HepG2 (cell line): ENCODE measurements at regions not wholly inside any gene's neighbourhood (a gene's known extent, or its start where the extent isn't known, plus 50 kb on each side); places are given as distances from the start of the nearest gene placed in this dataset.

ENCODE experiments used
- ATAC-seq: fragments of 200-7000 bp; cut with Tn5 transposase; 3 replicates; pipeline ENCODE4 v1.9.1; 2020; ENCODE audit warnings: mild to moderate bottlenecking, moderate library complexity
- BruUV-seq: library from RNA; stranded (reverse); fragments of 400-500 nt; replicated peaks from 2 replicates; lab custom pipeline; 2021; lab: Mats Ljungman, UMichigan
- CTCF ChIA-PET: fragments of 300-600 bp; formaldehyde crosslinking; extraction: SDS; loops from one replicate; lab custom pipeline; 2021; ENCODE audit warnings: low total read pairs, inconsistent platforms, low intra/inter-chr PET ratio; lab: Yijun Ruan, JAX
- POLR2A ChIA-PET: fragments of 350-600 bp; sonication (Branson Sonifier 250); formaldehyde crosslinking; loops from one replicate; lab custom pipeline; 2020; ENCODE audit warnings: antibody characterized with exemption, inconsistent platforms; lab: Yijun Ruan, JAX
- DNase-seq: peaks from one replicate; pipeline ENCODE4 v3.0.0-alpha.2; 2015; ENCODE audit warnings: low spot score
- FAIRE-seq: peaks from 3 replicates; lab custom pipeline; 2011; peaks lifted over from hg19 to GRCh38; lab: Jason Lieb, UNC
- H2AFZ ChIP-seq: one replicate; pipeline ENCODE4 v1.6.1; 2011; ENCODE audit warnings: low read length, inconsistent platforms
- H3K27ac ChIP-seq: fragments of 300-600 bp; 3 replicates; pipeline ENCODE4 v1.8.0; 2011; ENCODE audit warnings: mixed run types, mild to moderate bottlenecking, mixed read lengths, low read length, inconsistent platforms; ENCODE audit not compliant: insufficient read depth; ENCODE audit errors: extremely low read length
- H3K27me3 ChIP-seq, 2 experiments: fragments of 200-600 bp in 1 of 2; 2 replicates in 1 of 2; 3 replicates in 1 of 2; pipeline versions ENCODE4 v1.6.0 to v1.8.0; 2011; ENCODE audit warnings: low read length in 2 of 2, mild to moderate bottlenecking in 2 of 2, moderate library complexity in 2 of 2, inconsistent platforms in 1 of 2; ENCODE audit not compliant: insufficient read depth in 2 of 2, control insufficient read depth in 1 of 2
- H3K36me3 ChIP-seq, 2 experiments: fragments of 200-600 bp in 1 of 2; replicated peaks in 1 of 2; 2 replicates in 1 of 2; 3 replicates in 1 of 2; pipeline versions ENCODE4 v1.5.1 to v1.8.0; 2011; ENCODE audit warnings: low read length in 2 of 2, inconsistent platforms in 1 of 2; ENCODE audit not compliant: insufficient read depth in 2 of 2, control insufficient read depth in 1 of 2
- H3K4me1 ChIP-seq: 2 replicates; pipeline ENCODE4 v1.5.1; 2012; ENCODE audit warnings: low read length, inconsistent platforms; ENCODE audit not compliant: insufficient read depth
- H3K4me2 ChIP-seq: 2 replicates; pipeline ENCODE4 v1.6.0; 2011; ENCODE audit warnings: low read depth, low read length, inconsistent platforms
- H3K4me3 ChIP-seq, 3 experiments: fragments of 200-600 bp in 1 of 3; sonication (generic), shearing (Covaris generic) in 1 of 3; replicated peaks in 1 of 3; 2 replicates each; pipeline ENCODE4 v1.5.1; 2011 to 2016; ENCODE audit warnings: low read length in 3 of 3, inconsistent platforms in 2 of 3, low read depth in 2 of 3, mild to moderate bottlenecking in 2 of 3, control low read depth in 1 of 3, mixed read lengths in 1 of 3; ENCODE audit not compliant: insufficient read depth in 1 of 3
- H3K79me2 ChIP-seq: one replicate; pipeline ENCODE4 v1.6.1; 2011; ENCODE audit warnings: low read length, inconsistent platforms; ENCODE audit not compliant: insufficient read depth
- H3K9ac ChIP-seq: 2 replicates; pipeline ENCODE4 v1.6.0; 2011; ENCODE audit warnings: mild to moderate bottlenecking, low read depth, low read length, inconsistent platforms; ENCODE audit not compliant: insufficient read depth
- H3K9me3 ChIP-seq: 2 replicates; pipeline ENCODE4 v1.5.1; 2012; ENCODE audit warnings: mild to moderate bottlenecking, low read length
- H4K20me1 ChIP-seq: 2 replicates; pipeline ENCODE4 v1.6.0; 2011; ENCODE audit warnings: inconsistent platforms, mild to moderate bottlenecking, low read length, moderate library complexity; ENCODE audit not compliant: insufficient read depth
- CTCF ChIP-seq: sonication (generic); formaldehyde crosslinking; IDR thresholded peaks from 2 replicates; pipeline ENCODE4 v1.5.0; 2020; ENCODE audit warnings: mild to moderate bottlenecking, missing genetic modification reagents, moderate library complexity
- MIER2 ChIP-seq: IDR thresholded peaks from 2 replicates; pipeline ENCODE4 v1.6.1; 2016; ENCODE audit warnings: missing biosample characterization, missing genetic modification reagents
- RAD21 ChIP-seq: fragments of 450-650 bp; formaldehyde crosslinking; IDR thresholded peaks from 2 replicates; pipeline ENCODE4 v1.5.0; 2020; ENCODE audit warnings: mild to moderate bottlenecking
- SMC3 ChIP-seq: IDR thresholded peaks from 2 replicates; pipeline ENCODE4 v1.6.1; 2011; ENCODE audit warnings: low read length, improper control_type of control experiment
- STAG1 ChIP-seq: sonication (generic); formaldehyde crosslinking; IDR thresholded peaks from 2 replicates; pipeline ENCODE4 v1.4.0; 2020; ENCODE audit warnings: missing genetic modification reagents
- TEAD3 ChIP-seq: optimal IDR thresholded peaks from 2 replicates; pipeline ENCODE3; 2016; ENCODE audit warnings: borderline replicate concordance
- THYN1 ChIP-seq: sonication (generic); formaldehyde crosslinking; IDR thresholded peaks from 2 replicates; pipeline ENCODE4 v1.8.1; 2023; ENCODE audit warnings: low read depth, mild to moderate bottlenecking, moderate library complexity, missing genetic modification reagents, borderline replicate concordance
- WGBS: methylation state at CpG from one replicate; pipeline ENCODE4 v1.1.6; 2017; ENCODE audit warnings: low lambda C conversion rate; 5-methylcytosine and 5-hydroxymethylcytosine counted together
- in situ Hi-C: cut with HindIII; loops from 2 replicates; pipeline ENCODE4 v1.10.0; 2017; ENCODE audit warnings: low pct_unique_long_range_greater_than_20kb; ENCODE audit not compliant: extremely low pct_ligation_motif_present
- intact Hi-C: fragments of 100-400 bp; cut with micrococcal nuclease; formaldehyde crosslinking; loops from one replicate; pipeline ENCODE4 v1.10.0; 2022; ENCODE audit not compliant: unreplicated experiment
- TF ChIP-seq, protein P1 (sequence below): IDR thresholded peaks from 2 replicates; pipeline ENCODE4 v1.6.1; 2016; ENCODE audit warnings: missing compliant biosample characterization, missing genetic modification reagents, borderline replicate concordance

DNA sequence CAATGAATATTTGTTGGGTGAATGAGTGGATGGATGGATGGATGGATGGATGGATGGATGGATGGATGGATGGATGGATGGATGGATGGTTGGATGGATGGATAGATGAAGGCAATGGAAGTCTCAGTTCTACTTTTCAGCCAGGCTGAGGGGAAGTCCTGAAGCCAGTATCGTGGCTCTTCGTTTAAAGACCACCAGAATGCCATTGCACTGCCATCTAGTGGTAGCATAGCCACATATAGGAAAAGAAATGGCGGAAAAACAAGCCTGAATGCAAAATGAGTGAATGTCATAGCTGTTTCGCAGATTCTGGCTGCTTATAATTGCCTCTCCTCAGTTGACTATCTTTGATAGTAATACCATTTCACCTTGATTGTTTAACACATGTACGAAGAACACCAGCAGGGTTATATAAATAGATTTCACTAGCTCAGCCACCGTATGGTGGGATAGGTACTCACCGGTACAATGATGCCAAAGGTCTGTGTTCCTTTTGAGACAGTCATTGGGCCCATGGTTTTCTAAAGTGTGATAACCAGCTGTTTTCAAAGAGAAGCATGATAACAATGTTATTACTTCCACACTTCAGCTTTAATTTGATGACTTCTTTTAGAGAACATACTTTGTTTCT is 62.3 kb upstream of the GREB1L start:
- Histone ChIP-seq H2AFZ (no peak overlapping the region), H3K27me3 (no peaks in the 10 kb centered on the region), H3K36me3 (no peaks in the 10 kb centered on the region), H3K79me2 (no peaks in the 10 kb centered on the region), H4K20me1 (no peaks in the 10 kb centered on the region), H3K9me3 (no peaks in the 10 kb centered on the region), H3K27ac (no peak overlapping the region), H3K9ac (no peak overlapping the region), H3K4me2 (peak overlapping the region; percentile 5; the same call in 1 of the 2 replicates), H3K4me1 (peaks cover 7% of the 10 kb centered on the region), H3K4me3 (no peak overlapping the region)
- FAIRE-seq (peak; percentile 83), ATAC-seq (peak; percentile 73), DNase-seq (peak; percentile 52)
- TF ChIP-seq RAD21 (CRISPR knock-in tag), result peak; percentile 61; the same call in 1 of the 2 replicates
- peak; percentile 29 for TF ChIP-seq TEAD3 (CRISPR knock-in tag)
- TF ChIP-seq SMC3, result peak; percentile 68; the same call in 1 of the 2 replicates
- TF ChIP-seq MIER2 (CRISPR knock-in tag), result 0 out of 2 replicates have a peak, but pooled peaks have one; percentile 35
- peak; percentile 85 for TF ChIP-seq STAG1
- TF ChIP-seq, protein P1, sequence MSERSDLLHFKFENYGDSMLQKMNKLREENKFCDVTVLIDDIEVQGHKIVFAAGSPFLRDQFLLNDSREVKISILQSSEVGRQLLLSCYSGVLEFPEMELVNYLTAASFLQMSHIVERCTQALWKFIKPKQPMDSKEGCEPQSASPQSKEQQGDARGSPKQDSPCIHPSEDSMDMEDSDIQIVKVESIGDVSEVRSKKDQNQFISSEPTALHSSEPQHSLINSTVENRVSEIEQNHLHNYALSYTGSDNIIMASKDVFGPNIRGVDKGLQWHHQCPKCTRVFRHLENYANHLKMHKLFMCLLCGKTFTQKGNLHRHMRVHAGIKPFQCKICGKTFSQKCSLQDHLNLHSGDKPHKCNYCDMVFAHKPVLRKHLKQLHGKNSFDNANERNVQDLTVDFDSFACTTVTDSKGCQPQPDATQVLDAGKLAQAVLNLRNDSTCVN (CRISPR knock-in tag), result no peak
- peak; percentile 86 for TF ChIP-seq CTCF (CRISPR knock-in tag)
- no peak for TF ChIP-seq THYN1 (CRISPR knock-in tag)
- 28% methylated on average over 7 of the region's 7 CpGs for WGBS
- POLR2A ChIA-PET, result no interaction called here
- CTCF ChIA-PET, result interaction anchor here (1.5 kb wide), 1 partner anchor 208 kb away, joined by 11 read pairs; no protein-coding TSS in a partner anchor
- BruUV-seq, result no TSS peak
- in situ Hi-C loops, result loop anchor here (10.0 kb wide), 1 partner anchor 205 kb away; no protein-coding TSS in a partner anchor
- intact Hi-C loops, result loop anchor here (5.0 kb wide), 1 partner anchor 207 kb away; no protein-coding TSS in a partner anchor
